NT2/D1 (cell line): ENCODE measurements at regions not wholly inside any gene's neighbourhood (a gene's known extent, or its start where the extent isn't known, plus 50 kb on each side); places are given as distances from the start of the nearest gene placed in this dataset.

Source experiments
- YY1 ChIP-seq: IDR thresholded peaks from 2 replicates; pipeline ENCODE4 v1.6.1; 2011; ENCODE audit not compliant: insufficient read length, insufficient read depth
- ZNF274 ChIP-seq: IDR thresholded peaks from 2 replicates; pipeline ENCODE4 v1.6.1; 2011; ENCODE audit warnings: mild to moderate bottlenecking, low read depth, low read length

GRCh38 chr6:26179675-26180074 lies 92.4 kb downstream of the HFE start:
- TF ChIP-seq YY1 (no peak), ZNF274 (no peak)
